ENCODE measurements at regions not wholly inside any gene's neighbourhood (a gene's known extent, or its start where the extent isn't known, plus 50 kb on each side); places are given as distances from the start of the nearest gene placed in this dataset.

DNA sequence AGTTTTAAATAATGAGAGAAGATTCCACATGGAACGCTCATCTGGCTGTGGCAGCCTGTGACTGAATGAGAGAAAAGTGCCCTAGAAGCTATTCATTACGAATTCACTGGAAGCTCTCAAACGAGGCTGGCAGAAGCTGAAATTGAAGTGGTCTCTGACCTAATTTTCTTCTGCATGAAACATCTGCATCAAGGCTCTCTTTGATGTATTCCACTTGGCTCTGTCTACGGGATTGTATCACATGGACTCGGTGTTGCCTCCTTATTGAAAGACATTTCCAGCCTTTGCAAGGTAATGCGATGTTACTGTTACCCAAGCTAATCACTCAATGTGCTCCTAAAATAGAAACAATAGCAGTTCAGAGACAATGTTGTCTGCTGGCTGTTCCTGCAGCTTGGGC, 246.9 kb upstream of the ZNF462 start:
- Mint-ChIP-seq H3K9me3 (peaks cover 3% of the 10 kb centered on the region), H3K4me3 (no peak overlapping the region), H3K4me1 (no peaks in the 10 kb centered on the region), H3K36me3 (ENCODE audit: low read depth) (no peaks in the 10 kb centered on the region), H3K27me3 (no peaks in the 10 kb centered on the region), H3K27ac (no peak overlapping the region)
- no peak for DNase-seq
- ATAC-seq: no peak

DNA sequence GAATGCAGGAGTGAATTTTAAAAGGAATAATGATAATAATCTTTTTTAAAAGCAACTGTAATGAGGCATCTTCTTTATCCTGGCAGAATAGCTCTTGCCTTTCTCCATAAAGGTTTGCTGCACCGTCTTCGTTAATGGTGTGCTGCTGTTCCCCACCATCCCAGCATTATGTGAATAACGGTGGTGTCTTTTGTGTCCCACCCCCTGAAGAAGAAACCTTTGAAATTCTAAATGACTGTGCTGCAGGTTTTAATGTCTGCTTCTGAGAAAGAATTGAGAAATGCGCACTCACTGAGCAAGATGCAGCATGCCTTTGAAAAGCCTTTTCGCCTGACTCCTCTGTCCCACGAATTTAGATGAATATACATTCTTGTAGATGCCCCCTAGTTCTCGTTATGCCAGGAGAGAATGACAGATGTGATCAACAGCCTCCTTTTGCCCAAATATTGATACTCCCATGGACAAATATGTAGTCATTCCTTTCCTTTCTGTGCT, 246.1 kb upstream of the ZNF462 start:
- ATAC-seq (no peak), DNase-seq (no peak)
- H3K27ac Mint-ChIP-seq: no peak overlapping the region
- H3K27me3 Mint-ChIP-seq: no peaks in the 10 kb centered on the region
- H3K36me3 Mint-ChIP-seq (ENCODE audit: low read depth): no peaks in the 10 kb centered on the region
- no peaks in the 10 kb centered on the region for H3K4me1 Mint-ChIP-seq
- H3K9me3 Mint-ChIP-seq: no peaks in the 10 kb centered on the region
- H3K4me3 Mint-ChIP-seq: no peak overlapping the region

DNA sequence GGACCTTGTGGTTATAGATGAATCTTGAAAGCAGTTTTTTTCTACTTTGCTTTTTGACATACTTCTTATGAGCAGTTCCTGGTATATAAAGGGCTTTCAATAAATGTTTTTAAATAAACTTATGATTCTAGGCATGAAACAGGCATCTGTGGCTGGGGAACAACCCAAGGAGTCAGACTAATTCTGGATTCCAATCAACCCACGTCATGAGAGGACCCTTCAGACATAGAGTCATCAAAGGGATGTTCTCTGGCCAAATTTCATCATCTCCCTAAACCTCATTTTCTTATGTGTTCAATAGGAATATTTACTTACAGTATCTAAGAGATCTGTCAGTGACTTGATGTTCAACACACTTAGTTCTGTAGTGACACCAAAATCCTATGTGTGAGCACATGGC, 243.8 kb upstream of the ZNF462 start:
- no peak for DNase-seq
- Mint-ChIP-seq H3K27me3 (no peaks in the 10 kb centered on the region), H3K9me3 (no peaks in the 10 kb centered on the region), H3K27ac (no peak overlapping the region), H3K4me1 (no peaks in the 10 kb centered on the region), H3K36me3 (ENCODE audit: low read depth) (no peaks in the 10 kb centered on the region), H3K4me3 (no peak overlapping the region)
- ATAC-seq: no peak

DNA sequence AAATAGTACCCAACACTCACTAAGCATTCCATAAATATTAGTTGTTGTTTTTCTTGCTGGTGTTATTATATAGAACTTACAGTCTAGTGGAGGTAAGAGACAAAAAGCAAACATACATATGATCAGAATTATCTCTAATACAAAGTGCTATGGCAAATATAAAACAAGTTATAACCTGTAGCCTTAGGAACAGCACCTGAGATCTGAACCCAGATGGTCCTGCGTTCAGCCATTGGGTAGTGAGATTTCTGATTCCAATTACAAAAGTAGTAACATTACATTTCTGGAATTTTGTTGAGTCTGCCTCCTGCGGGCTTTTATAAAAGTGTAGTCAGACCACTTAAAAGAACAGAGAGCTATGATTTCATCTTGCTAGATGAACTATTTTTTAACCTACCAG, 242.9 kb upstream of the ZNF462 start:
- Mint-ChIP-seq H3K27me3 (no peaks in the 10 kb centered on the region), H3K27ac (no peak overlapping the region), H3K4me3 (no peak overlapping the region), H3K9me3 (no peaks in the 10 kb centered on the region), H3K36me3 (ENCODE audit: low read depth) (no peaks in the 10 kb centered on the region), H3K4me1 (no peaks in the 10 kb centered on the region)
- ATAC-seq (no peak), DNase-seq (no peak)

DNA sequence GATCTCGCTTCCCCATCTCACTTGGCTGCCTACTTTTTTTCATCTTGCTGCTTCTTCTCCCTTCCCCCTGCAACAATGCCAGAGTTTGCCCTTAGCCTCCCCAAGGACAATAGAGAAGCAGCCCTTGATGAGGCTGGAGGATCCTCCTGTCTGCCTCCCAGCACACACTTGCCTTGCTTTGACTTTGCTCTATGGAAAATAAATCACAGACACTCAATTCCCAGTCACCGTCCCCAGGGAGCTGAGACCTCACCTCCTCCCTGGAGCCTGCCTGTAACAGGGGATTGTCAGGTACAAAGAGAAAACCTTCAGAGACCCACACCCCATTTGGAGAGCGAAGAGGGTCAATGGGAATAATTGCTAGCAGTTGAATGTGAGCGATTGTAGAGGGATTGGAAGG, 242.1 kb upstream of the ZNF462 start:
- no peaks in the 10 kb centered on the region for H3K4me1 Mint-ChIP-seq
- DNase-seq: no peak
- no peaks in the 10 kb centered on the region for H3K27me3 Mint-ChIP-seq
- no peak overlapping the region for H3K27ac Mint-ChIP-seq
- ATAC-seq: no peak
- H3K4me3 Mint-ChIP-seq: no peak overlapping the region
- no peaks in the 10 kb centered on the region for H3K36me3 Mint-ChIP-seq (ENCODE audit: low read depth)
- no peaks in the 10 kb centered on the region for H3K9me3 Mint-ChIP-seq

DNA sequence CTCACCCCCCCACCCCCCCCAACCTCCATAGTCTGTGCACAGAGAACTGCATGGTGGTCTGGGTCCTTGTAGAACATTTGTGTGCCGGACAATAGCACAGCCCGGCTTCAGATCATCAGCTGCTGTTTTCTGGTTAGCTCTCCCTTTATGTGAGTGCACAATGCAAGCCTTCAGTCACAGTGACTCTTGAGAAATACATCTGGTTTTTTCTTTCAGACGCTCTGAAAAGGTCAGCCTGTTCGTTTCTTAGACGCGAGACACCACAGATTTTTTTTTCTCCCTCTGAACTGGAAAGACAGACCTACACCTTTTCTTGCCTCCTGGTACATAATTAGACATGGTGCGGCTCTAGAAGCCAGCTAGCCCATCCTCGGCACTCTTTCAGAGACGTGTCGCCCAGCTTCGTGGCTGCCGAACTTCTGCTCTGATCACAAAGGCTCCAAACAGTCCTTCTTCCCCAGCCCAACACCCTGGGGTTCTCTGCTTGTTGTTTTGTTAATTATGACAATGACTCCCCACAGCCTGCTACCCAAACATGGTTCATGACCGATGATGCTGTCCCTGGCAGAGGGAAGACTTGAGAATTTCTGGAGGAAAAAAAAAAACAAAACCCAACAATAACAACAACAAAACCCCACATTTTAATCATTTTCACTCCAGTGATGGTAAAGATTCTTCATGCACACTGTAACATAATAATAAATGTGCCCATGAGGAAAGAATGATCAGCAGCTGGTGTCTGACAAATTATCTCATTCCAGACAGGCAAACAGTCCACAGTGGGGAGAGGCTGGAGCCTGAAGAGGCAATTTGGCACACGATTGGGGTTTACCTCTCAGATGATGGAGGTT, 241.4 kb upstream of the ZNF462 start:
- no peak for ATAC-seq
- Mint-ChIP-seq H3K4me1 (no peaks in the 10 kb centered on the region), H3K4me3 (no peak overlapping the region), H3K27ac (no peak overlapping the region), H3K36me3 (ENCODE audit: low read depth) (no peaks in the 10 kb centered on the region), H3K27me3 (no peaks in the 10 kb centered on the region), H3K9me3 (no peaks in the 10 kb centered on the region)
- DNase-seq: no peak

DNA sequence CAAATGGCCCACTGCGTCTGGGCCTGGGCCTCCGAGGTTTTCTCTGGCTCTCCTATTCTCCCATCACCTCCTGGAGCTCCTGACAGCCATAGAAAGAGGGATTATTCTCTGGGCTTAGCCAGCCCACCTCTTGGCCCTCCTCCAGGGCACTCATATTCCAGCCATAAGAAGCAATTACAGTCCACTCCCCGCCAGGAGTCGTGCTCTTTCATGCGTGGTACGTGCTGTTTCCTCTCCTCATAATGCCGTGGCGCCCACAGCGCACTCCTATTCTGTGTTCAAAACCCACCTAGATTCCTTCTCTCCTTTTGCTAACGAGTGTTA, 240.8 kb upstream of the ZNF462 start:
- Mint-ChIP-seq H3K27ac (no peak overlapping the region), H3K4me1 (no peaks in the 10 kb centered on the region), H3K9me3 (no peaks in the 10 kb centered on the region), H3K27me3 (no peaks in the 10 kb centered on the region), H3K4me3 (no peak overlapping the region), H3K36me3 (ENCODE audit: low read depth) (no peaks in the 10 kb centered on the region)
- no peak for ATAC-seq
- DNase-seq: no peak

DNA sequence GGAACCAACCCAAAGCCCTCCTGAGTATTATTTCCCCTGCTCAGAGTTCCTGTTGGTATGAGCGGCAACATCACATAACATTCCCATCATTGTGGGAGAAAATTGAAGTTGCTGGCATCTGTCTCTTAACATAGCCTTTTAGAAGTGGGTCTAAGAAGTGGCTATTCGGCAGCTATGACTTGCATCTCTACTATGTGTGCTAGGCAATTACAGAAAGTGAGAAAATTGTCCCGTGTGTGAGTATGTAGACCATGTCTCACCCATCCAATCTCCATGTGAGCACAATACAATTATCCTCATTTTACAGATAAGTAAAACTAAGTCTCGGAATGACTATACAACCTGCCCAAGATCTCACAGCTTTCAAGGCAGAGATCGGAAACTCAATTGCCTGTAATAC, 239.4 kb upstream of the ZNF462 start:
- Mint-ChIP-seq H3K4me1 (no peaks in the 10 kb centered on the region), H3K27ac (no peak overlapping the region)
- ATAC-seq: no peak

DNA sequence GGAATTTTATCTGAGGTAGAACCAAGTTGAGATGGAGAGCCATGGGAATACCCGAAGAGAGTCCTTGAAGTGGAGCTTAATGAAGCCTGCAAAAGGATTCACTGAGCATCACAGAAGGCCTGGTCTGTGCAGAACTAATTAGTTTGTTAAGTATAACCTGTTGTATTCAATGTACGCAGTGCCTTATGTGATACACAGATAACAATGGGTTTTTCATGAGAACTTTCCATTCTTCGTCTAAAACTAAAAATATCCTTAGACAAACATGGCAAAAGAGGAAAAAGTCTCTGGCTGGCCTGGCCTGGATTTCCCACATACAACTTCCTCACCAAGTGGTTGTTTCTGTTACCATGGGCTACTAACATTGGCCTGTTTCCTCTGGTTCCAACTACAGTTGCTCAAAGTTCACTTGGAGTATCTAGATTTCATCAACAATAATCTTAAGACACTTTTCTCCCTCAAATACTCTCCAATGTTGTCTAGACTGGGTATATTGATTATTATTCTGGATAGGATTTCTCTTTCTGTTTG, 237.6 kb upstream of the ZNF462 start:
- ATAC-seq (no peak), DNase-seq (no peak)
- Mint-ChIP-seq H3K36me3 (ENCODE audit: low read depth) (no peaks in the 10 kb centered on the region), H3K4me1 (no peaks in the 10 kb centered on the region), H3K27ac (no peak overlapping the region), H3K4me3 (no peak overlapping the region), H3K9me3 (no peaks in the 10 kb centered on the region), H3K27me3 (no peaks in the 10 kb centered on the region)

More for the DNA sequence above, 239.4 kb upstream of the ZNF462 start:
- no peak overlapping the region for H3K4me3 Mint-ChIP-seq
- H3K9me3 Mint-ChIP-seq: no peaks in the 10 kb centered on the region
- no peak for DNase-seq
- no peaks in the 10 kb centered on the region for H3K27me3 Mint-ChIP-seq
- no peaks in the 10 kb centered on the region for H3K36me3 Mint-ChIP-seq (ENCODE audit: low read depth)

DNA sequence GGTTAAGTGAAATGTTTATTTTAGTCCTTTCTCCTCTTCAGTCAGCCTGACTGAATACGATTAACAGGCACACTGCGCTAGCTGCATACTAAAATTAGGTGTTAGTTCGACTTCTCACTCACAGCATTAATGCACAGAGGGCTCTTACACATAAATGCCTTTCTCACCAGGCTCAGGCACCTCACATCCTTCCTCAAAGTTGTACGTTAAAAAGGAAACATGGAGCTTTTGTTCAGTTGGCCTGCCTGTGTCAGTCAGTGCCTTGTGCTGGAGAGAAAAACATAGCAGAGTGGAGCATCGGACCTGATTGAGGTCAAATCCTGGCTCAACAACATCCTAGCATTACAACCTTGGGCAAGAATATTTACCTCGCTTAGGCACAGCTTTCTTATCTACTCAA, 236.0 kb upstream of the ZNF462 start:
- Mint-ChIP-seq H3K4me3 (no peak overlapping the region), H3K4me1 (no peaks in the 10 kb centered on the region), H3K36me3 (ENCODE audit: low read depth) (no peaks in the 10 kb centered on the region), H3K9me3 (no peaks in the 10 kb centered on the region), H3K27me3 (no peaks in the 10 kb centered on the region), H3K27ac (no peak overlapping the region)
- ATAC-seq: no peak
- no peak for DNase-seq

DNA sequence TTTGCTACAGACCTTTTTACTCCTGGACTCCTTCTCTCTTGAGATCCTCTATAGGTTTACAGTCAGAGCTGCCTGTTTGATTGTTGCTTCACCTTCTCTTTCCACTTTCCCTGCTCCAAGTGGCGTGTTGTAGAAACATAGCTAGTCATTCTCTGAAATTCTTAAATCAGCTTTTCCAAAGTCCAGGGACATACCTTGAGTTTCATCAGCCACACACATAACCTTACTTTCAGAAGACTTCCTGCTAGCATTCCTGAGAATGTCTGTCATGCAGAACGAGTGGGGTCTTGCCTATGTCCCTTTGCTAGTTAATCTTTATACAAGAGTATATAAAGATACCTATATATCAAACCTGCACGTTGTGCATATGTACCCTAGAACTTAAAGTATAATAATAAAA, 230.3 kb upstream of the ZNF462 start:
- Mint-ChIP-seq H3K36me3 (ENCODE audit: low read depth) (no peaks in the 10 kb centered on the region), H3K27me3 (no peaks in the 10 kb centered on the region), H3K27ac (no peak overlapping the region), H3K9me3 (no peaks in the 10 kb centered on the region), H3K4me3 (no peak overlapping the region), H3K4me1 (no peaks in the 10 kb centered on the region)
- ATAC-seq: no peak
- no peak for DNase-seq

DNA sequence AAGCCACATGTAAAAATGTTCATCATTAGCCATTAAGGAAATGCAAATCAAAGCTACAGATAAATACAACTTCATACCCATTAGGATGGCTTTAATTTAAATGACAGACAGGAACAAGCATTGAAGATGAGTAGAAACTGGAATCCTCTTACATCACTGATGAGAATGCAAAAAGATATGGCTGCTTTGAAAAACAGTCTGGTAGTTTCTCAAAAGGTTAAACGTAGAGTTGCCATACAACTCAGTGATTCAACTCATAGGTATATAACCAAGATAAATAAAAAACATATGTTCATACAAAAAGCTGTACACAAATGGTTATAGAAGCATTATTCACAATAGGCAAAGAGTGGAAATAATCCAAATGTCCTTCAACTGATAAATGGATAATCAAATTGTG, 228.8 kb upstream of the ZNF462 start:
- no peak overlapping the region for H3K27ac Mint-ChIP-seq
- H3K9me3 Mint-ChIP-seq: no peaks in the 10 kb centered on the region
- ATAC-seq (no peak), DNase-seq (no peak)
- no peak overlapping the region for H3K4me3 Mint-ChIP-seq
- no peaks in the 10 kb centered on the region for H3K36me3 Mint-ChIP-seq (ENCODE audit: low read depth)
- no peaks in the 10 kb centered on the region for H3K27me3 Mint-ChIP-seq
- no peaks in the 10 kb centered on the region for H3K4me1 Mint-ChIP-seq

DNA sequence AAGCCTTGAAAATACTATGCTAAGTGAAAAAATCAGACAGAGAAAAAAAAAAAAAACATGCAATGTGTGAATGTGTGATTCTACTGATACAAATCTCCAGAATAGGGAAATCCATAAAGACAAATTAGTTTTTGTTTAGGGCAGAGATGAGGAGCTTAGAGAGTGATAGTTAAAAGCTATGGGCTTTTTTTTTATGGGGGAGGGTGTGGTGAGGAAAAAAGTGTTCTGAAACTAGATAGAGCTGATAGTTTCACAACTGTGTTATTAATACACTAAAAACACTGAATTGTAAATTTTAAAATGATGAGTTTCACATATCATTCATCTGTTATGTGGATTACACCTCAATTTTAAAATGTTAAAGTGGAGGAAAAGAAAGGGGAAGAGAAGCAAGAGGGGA, 228.3 kb upstream of the ZNF462 start:
- no peak for DNase-seq
- H3K27ac Mint-ChIP-seq: no peak overlapping the region
- no peaks in the 10 kb centered on the region for H3K27me3 Mint-ChIP-seq
- H3K4me3 Mint-ChIP-seq: no peak overlapping the region
- H3K36me3 Mint-ChIP-seq (ENCODE audit: low read depth): no peaks in the 10 kb centered on the region
- no peaks in the 10 kb centered on the region for H3K9me3 Mint-ChIP-seq
- ATAC-seq: no peak
- no peaks in the 10 kb centered on the region for H3K4me1 Mint-ChIP-seq

DNA sequence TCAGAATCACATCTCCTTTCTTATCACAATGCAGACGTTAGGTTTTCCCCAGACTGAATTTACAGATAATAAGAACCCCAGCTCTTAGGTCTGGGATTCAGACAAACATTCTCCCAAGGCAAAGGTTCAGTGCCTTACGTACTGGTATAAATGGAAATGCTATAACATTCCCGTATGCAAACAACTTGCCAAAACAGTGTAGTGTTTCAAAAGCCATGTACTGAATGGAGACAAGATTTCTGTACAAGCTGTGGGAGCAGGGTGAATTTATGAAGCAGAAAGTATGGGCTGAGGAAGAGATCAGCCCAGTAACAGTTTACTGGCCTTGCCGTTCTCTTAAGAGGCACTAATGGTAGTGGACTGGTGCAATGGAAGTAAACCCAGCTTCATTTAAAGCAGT, 225.5 kb upstream of the ZNF462 start:
- DNase-seq (no peak), ATAC-seq (no peak)
- Mint-ChIP-seq H3K27me3 (no peaks in the 10 kb centered on the region), H3K27ac (no peak overlapping the region), H3K4me3 (no peak overlapping the region), H3K9me3 (no peaks in the 10 kb centered on the region), H3K36me3 (ENCODE audit: low read depth) (no peaks in the 10 kb centered on the region), H3K4me1 (no peaks in the 10 kb centered on the region)

DNA sequence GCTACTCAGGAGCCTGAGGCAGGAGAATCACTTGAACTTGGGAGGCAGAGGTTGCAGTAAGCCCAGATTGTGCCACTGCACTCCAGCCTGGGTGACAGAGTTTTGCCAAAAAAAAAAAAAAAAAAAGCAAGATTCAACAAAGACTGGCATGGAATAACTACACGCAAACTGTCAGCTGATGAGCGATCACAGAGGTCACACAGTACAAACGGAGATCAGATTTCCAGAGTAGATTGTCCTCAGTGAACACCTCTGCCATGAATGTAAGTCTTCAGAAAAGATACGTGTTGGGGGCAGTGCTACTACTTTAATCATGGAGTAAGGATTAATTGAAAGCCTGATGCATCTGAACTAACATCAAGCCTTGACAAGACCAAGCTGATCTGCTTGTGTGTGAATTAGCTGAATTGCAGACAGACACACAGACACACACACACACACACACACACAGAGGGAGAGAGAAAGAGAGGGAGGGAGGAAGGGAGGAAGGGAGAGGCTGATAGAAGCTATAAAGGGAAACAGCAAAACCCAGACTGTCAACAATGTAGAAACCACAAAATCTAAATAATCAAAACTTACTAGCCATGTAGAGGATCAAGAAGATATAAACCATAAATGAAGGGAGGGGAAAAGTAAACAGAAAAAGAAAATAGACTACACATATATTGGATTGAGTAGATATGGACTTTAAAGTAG, 222.9 kb upstream of the ZNF462 start:
- no peak overlapping the region for H3K27ac Mint-ChIP-seq
- no peak for DNase-seq
- peaks cover 12% of the 10 kb centered on the region for H3K9me3 Mint-ChIP-seq
- no peak overlapping the region for H3K4me3 Mint-ChIP-seq
- no peaks in the 10 kb centered on the region for H3K36me3 Mint-ChIP-seq (ENCODE audit: low read depth)
- H3K4me1 Mint-ChIP-seq: no peaks in the 10 kb centered on the region
- no peaks in the 10 kb centered on the region for H3K27me3 Mint-ChIP-seq
- no peak for ATAC-seq

All from activated naive CD8-positive, alpha-beta T cell treated with anti-CD3 and anti-CD28 coated beads, Interleukin-2, amount 50 U/mL, for 24 hours (primary cell).